ENCODE measurements at regions not wholly inside any gene's neighbourhood (a gene's known extent, or its start where the extent isn't known, plus 50 kb on each side); places are given as distances from the start of the nearest gene placed in this dataset.

GRCh38 chr5:123787635-123788034, 275.7 kb downstream of the CSNK1G3 start:
- no peaks in the 10 kb centered on the region for H3K9me3 ChIP-seq
- DNase-seq = no peak
- no peak overlapping the region for H3K4me3 ChIP-seq (replicated peaks in 1 of 3)
- H3K27me3 ChIP-seq = no peaks in the 10 kb centered on the region
- intact Hi-C loops (cut with DNase I) = no loop called here
- TF ChIP-seq CTCF (IDR thresholded peaks at IDR 0.05) (no peak), POLR2A (IDR thresholded peaks at IDR 0.05) (no peak)
- H3K4me1 ChIP-seq = peaks cover 0 to 3% of the 10 kb centered on the region in 2 donors
- H3K27ac ChIP-seq = no peak overlapping the region
- H3K36me3 ChIP-seq = no peaks in the 10 kb centered on the region

GRCh38 chr5:123787136-123787535, 275.2 kb downstream of the CSNK1G3 start:
- DNase-seq = no peak
- 96% methylated on average over 1 of the region's 1 CpG for WGBS, 2 donors
- H3K27ac ChIP-seq = no peak overlapping the region
- TF ChIP-seq CTCF (IDR thresholded peaks at IDR 0.05) = no peak
- TF ChIP-seq POLR2A (IDR thresholded peaks at IDR 0.05) = no peak
- no peaks in the 10 kb centered on the region for H3K27me3 ChIP-seq
- H3K36me3 ChIP-seq = no peaks in the 10 kb centered on the region
- H3K4me3 ChIP-seq (replicated peaks in 1 of 3) = no peak overlapping the region
- no peaks in the 10 kb centered on the region for H3K9me3 ChIP-seq
- H3K4me1 ChIP-seq = peaks cover 0 to 3% of the 10 kb centered on the region in 2 donors
- intact Hi-C loops (cut with DNase I) = no loop called here

GRCh38 chr5:123786411-123786810, 274.4 kb downstream of the CSNK1G3 start:
- Histone ChIP-seq H3K4me3 (replicated peaks in 1 of 3) (no peak overlapping the region), H3K27me3 (no peaks in the 10 kb centered on the region), H3K4me1 (peaks cover 0 to 3% of the 10 kb centered on the region in 2 donors), H3K36me3 (no peaks in the 10 kb centered on the region), H3K9me3 (no peaks in the 10 kb centered on the region), H3K27ac (no peak overlapping the region)
- intact Hi-C loops (cut with DNase I) = no loop called here
- no peak for DNase-seq
- TF ChIP-seq CTCF (IDR thresholded peaks at IDR 0.05) = no peak
- TF ChIP-seq POLR2A (IDR thresholded peaks at IDR 0.05) = no peak
- 91 to 94% methylated on average over 5 of the region's 5 CpGs for WGBS, 2 donors

GRCh38 chr5:123785162-123786071, 273.4 kb downstream of the CSNK1G3 start:
- 35 to 44% methylated on average over 5 of the region's 5 CpGs for WGBS, 2 donors
- H3K4me3 ChIP-seq (replicated peaks in 1 of 3) = no peak overlapping the region
- DNase-seq = no peak

More at GRCh38 chr5:123785162-123786071, 273.4 kb downstream of the CSNK1G3 start:
- intact Hi-C loops (cut with DNase I) = no loop called here
- TF ChIP-seq POLR2A (IDR thresholded peaks at IDR 0.05) = no peak
- TF ChIP-seq CTCF (IDR thresholded peaks at IDR 0.05) = no peak
- H3K4me1 ChIP-seq = peaks cover 0 to 3% of the 10 kb centered on the region in 2 donors
- H3K36me3 ChIP-seq = no peaks in the 10 kb centered on the region
- H3K9me3 ChIP-seq = no peaks in the 10 kb centered on the region
- no peaks in the 10 kb centered on the region for H3K27me3 ChIP-seq
- no peak overlapping the region for H3K27ac ChIP-seq

All from thyroid gland (tissue), 4 donors.